Liver (tissue), 8 donors: ENCODE measurements at regions not wholly inside any gene's neighbourhood (a gene's known extent, or its start where the extent isn't known, plus 50 kb on each side); places are given as distances from the start of the nearest gene placed in this dataset.

Source experiments
- DNase-seq: peaks from one replicate; pipeline ENCODE4 v3.0.0-alpha.2; 2017; ENCODE audit warnings: low spot score
- H3K27ac ChIP-seq, 2 donors: one replicate each; pipeline ENCODE4 v1.7.0; 2013; ENCODE audit warnings: inconsistent platforms in 2 of 2, low read length in 2 of 2, control low read depth in 1 of 2, low read depth in 1 of 2, mild to moderate bottlenecking in 1 of 2
- H3K27me3 ChIP-seq, 4 donors: one replicate each; pipeline versions ENCODE4 v1.6.1 to v1.7.0; 2013; ENCODE audit warnings: low read length in 3 of 4, inconsistent platforms in 1 of 4, mild to moderate bottlenecking in 1 of 4, moderate library complexity in 1 of 4; ENCODE audit not compliant: control insufficient read depth in 4 of 4, insufficient read depth in 4 of 4
- H3K36me3 ChIP-seq, 4 donors: one replicate each; pipeline versions ENCODE4 v1.6.1 to v1.7.0; 2013; ENCODE audit warnings: low read length in 3 of 4, mild to moderate bottlenecking in 3 of 4, low read depth in 1 of 4, moderate library complexity in 1 of 4; ENCODE audit not compliant: control insufficient read depth in 4 of 4, insufficient read depth in 3 of 4
- H3K4me1 ChIP-seq, 4 donors: one replicate each; pipeline versions ENCODE4 v1.6.1 to v1.7.0; 2013; ENCODE audit warnings: low read length in 3 of 4, mild to moderate bottlenecking in 3 of 4, moderate library complexity in 1 of 4; ENCODE audit not compliant: control insufficient read depth in 4 of 4, insufficient read depth in 4 of 4
- H3K4me3 ChIP-seq, 3 donors: one replicate each; pipeline versions ENCODE4 v1.6.1 to v1.7.0; 2013; ENCODE audit warnings: low read length in 3 of 3, control low read depth in 1 of 3, low read depth in 1 of 3, mild to moderate bottlenecking in 1 of 3
- H3K9ac ChIP-seq, 2 donors: one replicate each; pipeline ENCODE4 v1.7.0; 2013; ENCODE audit warnings: low read length in 2 of 2, mild to moderate bottlenecking in 2 of 2, moderate library complexity in 2 of 2, control low read depth in 1 of 2, low read depth in 1 of 2
- H3K9me3 ChIP-seq, 4 donors: one replicate each; pipeline versions ENCODE4 v1.6.1 to v1.7.0; 2013; ENCODE audit warnings: low read length in 3 of 4; ENCODE audit not compliant: control insufficient read depth in 4 of 4
- CTCF ChIP-seq: fragments of 150-350 bp; IDR thresholded peaks from 2 replicates; pipeline ENCODE4 v1.5.1; 2017; ENCODE audit warnings: improper control_type of control experiment, low read depth, low read length; ENCODE audit not compliant: missing input control
- EGR1 ChIP-seq, 2 donors: IDR thresholded peaks; 2 replicates each; pipeline ENCODE4 v1.6.1; 2016 to 2018; ENCODE audit warnings: antibody characterized with exemption in 2 of 2, low read depth in 2 of 2
- FOXA1 ChIP-seq: IDR thresholded peaks from 2 replicates; pipeline ENCODE4 v1.6.1; 2016; ENCODE audit warnings: antibody characterized with exemption
- GABPA ChIP-seq, 2 donors: IDR thresholded peaks in 1 of 2; conservative IDR thresholded peaks in 1 of 2; 2 replicates each; pipeline ENCODE4 v1.6.1; 2016; ENCODE audit warnings: antibody characterized with exemption in 2 of 2, mild to moderate bottlenecking in 1 of 2, moderate library complexity in 1 of 2
- HNF4A ChIP-seq, 2 donors: conservative IDR thresholded peaks; 2 replicates each; pipeline ENCODE4 v1.6.1; 2016; ENCODE audit warnings: antibody characterized with exemption in 2 of 2, mild to moderate bottlenecking in 2 of 2
- HNF4G ChIP-seq: IDR thresholded peaks from 2 replicates; pipeline ENCODE4 v1.6.1; 2016; ENCODE audit warnings: antibody characterized with exemption
- JUND ChIP-seq, 2 donors: IDR thresholded peaks; 2 replicates each; pipeline ENCODE4 v1.6.1; 2016; ENCODE audit warnings: antibody characterized with exemption in 2 of 2
- MAX ChIP-seq: IDR thresholded peaks from 2 replicates; pipeline ENCODE4 v1.6.1; 2016; ENCODE audit warnings: antibody characterized with exemption
- NR2F2 ChIP-seq: IDR thresholded peaks from 2 replicates; pipeline ENCODE4 v1.6.1; 2016; ENCODE audit warnings: antibody characterized with exemption
- RAD21 ChIP-seq, 2 donors: IDR thresholded peaks; 2 replicates each; pipeline ENCODE4 v1.6.1; 2016; ENCODE audit warnings: antibody characterized with exemption in 2 of 2, mild to moderate bottlenecking in 2 of 2
- REST ChIP-seq: IDR thresholded peaks from 2 replicates; pipeline ENCODE4 v1.6.1; 2016; ENCODE audit warnings: antibody characterized with exemption, mild to moderate bottlenecking
- RXRA ChIP-seq, 2 donors: IDR thresholded peaks; 2 replicates each; pipeline ENCODE4 v1.6.1; 2017 to 2018; ENCODE audit warnings: antibody characterized with exemption in 2 of 2, mild to moderate bottlenecking in 1 of 2
- SP1 ChIP-seq: IDR thresholded peaks from 2 replicates; pipeline ENCODE4 v1.6.1; 2018; ENCODE audit warnings: antibody characterized with exemption, mild to moderate bottlenecking
- TAF1 ChIP-seq: conservative IDR thresholded peaks from 2 replicates; pipeline ENCODE4 v1.6.1; 2016; ENCODE audit warnings: antibody characterized with exemption, mild to moderate bottlenecking
- YY1 ChIP-seq: IDR thresholded peaks from 2 replicates; pipeline ENCODE4 v1.6.1; 2016; ENCODE audit warnings: antibody characterized with exemption, mild to moderate bottlenecking
- ZBTB33 ChIP-seq: IDR thresholded peaks from 2 replicates; pipeline ENCODE4 v1.6.1; 2016; ENCODE audit warnings: antibody characterized with exemption
- WGBS: extraction: QIAGEN DNeasy Blood & Tissue Kit; methylation state at CpG from one replicate; pipeline ENCODE4 v1.1.7; 2013; 5-methylcytosine and 5-hydroxymethylcytosine counted together
- donor health status: healthy.
- donor health status: healthy.
- donor health status: healthy.
- donor health status: healthy.
- donor health status: healthy.

- H3K4me1 ChIP-seq: no peaks in the 10 kb centered on the region
- TF ChIP-seq EGR1 (IDR thresholded peaks at IDR 0.05; ENCODE audit: low read depth in 2 of 2) (no peak), NR2F2 (no peak), JUND (IDR thresholded peaks at IDR 0.05) (no peak), TAF1 (no peak), MAX (no peak), RXRA (IDR thresholded peaks at IDR 0.05) (no peak), GABPA (IDR thresholded peaks at IDR 0.05 in 1 of 2, conservative IDR thresholded peaks at IDR 0.05 in 1 of 2) (no peak), CTCF (no peak), REST (no peak), ZBTB33 (no peak), SP1 (no peak), HNF4G (no peak), FOXA1 (no peak), RAD21 (IDR thresholded peaks at IDR 0.05) (no peak)
- peaks cover 0 to 6% (median 0%) of the 10 kb centered on the region in 4 donors for H3K27me3 ChIP-seq
- no peak overlapping the region for H3K9ac ChIP-seq
- DNase-seq: no peak
- H3K36me3 ChIP-seq: no peaks in the 10 kb centered on the region
- no peak overlapping the region for H3K4me3 ChIP-seq
- H3K27ac ChIP-seq: no peak overlapping the region
- H3K9me3 ChIP-seq: peaks cover 0 to 2% (median 0%) of the 10 kb centered on the region in 4 donors
These were observed 140.7 kb downstream of the DYRK2 start for GRCh38 chr12:67789266-67789665.

GRCh38 chr12:67790660-67791059 lies 142.1 kb downstream of the DYRK2 start:
- peaks cover 0 to 2% (median 0%) of the 10 kb centered on the region in 4 donors for H3K9me3 ChIP-seq
- H3K36me3 ChIP-seq: no peaks in the 10 kb centered on the region
- H3K4me3 ChIP-seq: no peak overlapping the region
- H3K27me3 ChIP-seq: peaks cover 0 to 6% (median 0%) of the 10 kb centered on the region in 4 donors
- H3K27ac ChIP-seq: no peak overlapping the region
- no peak overlapping the region for H3K9ac ChIP-seq
- no peaks in the 10 kb centered on the region for H3K4me1 ChIP-seq
- 83% methylated on average over 2 of the region's 2 CpGs for WGBS
- no peak for DNase-seq
- TF ChIP-seq MAX: no peak
- TF ChIP-seq YY1: no peak
- TF ChIP-seq RXRA (IDR thresholded peaks at IDR 0.05): no peak
- TF ChIP-seq RAD21 (IDR thresholded peaks at IDR 0.05): no peak
- no peak for TF ChIP-seq ZBTB33
- TF ChIP-seq TAF1: no peak
- TF ChIP-seq CTCF: no peak
- no peak for TF ChIP-seq HNF4A (conservative IDR thresholded peaks at IDR 0.05)
- TF ChIP-seq REST: no peak
